Lower lobe of right lung (tissue), 2 donors: ENCODE measurements at regions not wholly inside any gene's neighbourhood (a gene's known extent, or its start where the extent isn't known, plus 50 kb on each side); places are given as distances from the start of the nearest gene placed in this dataset.

ENCODE experiments used
- ATAC-seq, 2 donors: fragments of 200-7000 bp; cut with Tn5 transposase; one replicate each; pipeline ENCODE4 v1.9.1; 2020 to 2022; ENCODE audit warnings: mild to moderate bottlenecking in 2 of 2, moderate library complexity in 2 of 2
- DNase-seq: peaks from one replicate; pipeline ENCODE4 v3.0.0-alpha.2; 2020
- H3K27ac ChIP-seq: fragments of 200-600 bp; one replicate; pipeline ENCODE4 v1.8.0; 2022
- H3K27me3 ChIP-seq: fragments of 200-600 bp; one replicate; pipeline ENCODE4 v1.8.0; 2022; ENCODE audit warnings: low read depth
- H3K36me3 ChIP-seq: fragments of 200-600 bp; one replicate; pipeline ENCODE4 v1.8.0; 2022; ENCODE audit warnings: mild to moderate bottlenecking
- H3K4me1 ChIP-seq: fragments of 200-600 bp; one replicate; pipeline ENCODE4 v1.8.0; 2022
- H3K4me3 ChIP-seq: fragments of 200-600 bp; one replicate; pipeline ENCODE4 v1.8.0; 2022; ENCODE audit warnings: mild to moderate bottlenecking
- H3K9me3 ChIP-seq: fragments of 200-600 bp; one replicate; pipeline ENCODE4 v1.8.0; 2022
- CTCF ChIP-seq: fragments of 200-600 bp; IDR thresholded peaks from one replicate; pipeline ENCODE4 v1.8.0; 2022; ENCODE audit warnings: antibody characterized with exemption, mild to moderate bottlenecking
- intact Hi-C: fragments of 100-400 bp; cut with DNase I; formaldehyde crosslinking; loops from one replicate; pipeline ENCODE4 v1.11.0; 2022
- donor health status: DM: no; HTN: yes; CAD: no; lungs with severe emphysema.

GRCh38 chr17:34714475-34715410 lies 135.4 kb downstream of the TMEM132E start:
- peaks cover 4% of the 10 kb centered on the region for H3K27me3 ChIP-seq
- H3K9me3 ChIP-seq: no peaks in the 10 kb centered on the region
- intact Hi-C loops: no loop called here
- no peak for TF ChIP-seq CTCF
- ATAC-seq (no peak), DNase-seq (no peak)
- H3K4me1 ChIP-seq: no peaks in the 10 kb centered on the region
- no peak overlapping the region for H3K27ac ChIP-seq
- no peaks in the 10 kb centered on the region for H3K36me3 ChIP-seq
- H3K4me3 ChIP-seq: no peak overlapping the region

- DNase-seq (no peak), ATAC-seq (no peak)
- no peaks in the 10 kb centered on the region for H3K36me3 ChIP-seq
- TF ChIP-seq CTCF: no peak
- no peaks in the 10 kb centered on the region for H3K9me3 ChIP-seq
- peaks cover 4% of the 10 kb centered on the region for H3K27me3 ChIP-seq
- intact Hi-C loops: no loop called here
- no peak overlapping the region for H3K27ac ChIP-seq
- no peaks in the 10 kb centered on the region for H3K4me1 ChIP-seq
- no peak overlapping the region for H3K4me3 ChIP-seq
Observed at GRCh38 chr17:34713687-34714086, 134.3 kb downstream of the TMEM132E start.

- H3K27ac ChIP-seq: no peak overlapping the region
- H3K4me1 ChIP-seq: no peaks in the 10 kb centered on the region
- ATAC-seq: no peak
- intact Hi-C loops: no loop called here
- peaks cover 4% of the 10 kb centered on the region for H3K27me3 ChIP-seq
- no peaks in the 10 kb centered on the region for H3K36me3 ChIP-seq
- DNase-seq: no peak
- no peak for TF ChIP-seq CTCF
- no peaks in the 10 kb centered on the region for H3K9me3 ChIP-seq
- H3K4me3 ChIP-seq: no peak overlapping the region
Observed at GRCh38 chr17:34712481-34713195, 133.3 kb downstream of the TMEM132E start.

GRCh38 chr17:34711646-34712045 lies 132.3 kb downstream of the TMEM132E start:
- Histone ChIP-seq H3K9me3 (no peaks in the 10 kb centered on the region), H3K27me3 (peaks cover 4% of the 10 kb centered on the region), H3K27ac (no peak overlapping the region), H3K4me1 (no peaks in the 10 kb centered on the region), H3K4me3 (no peak overlapping the region), H3K36me3 (no peaks in the 10 kb centered on the region)
- ATAC-seq (no peak), DNase-seq (no peak)
- intact Hi-C loops: no loop called here
- TF ChIP-seq CTCF: no peak

- Histone ChIP-seq H3K27me3 (peaks cover 4% of the 10 kb centered on the region), H3K36me3 (no peaks in the 10 kb centered on the region), H3K4me3 (no peak overlapping the region), H3K9me3 (no peaks in the 10 kb centered on the region), H3K27ac (no peak overlapping the region), H3K4me1 (no peaks in the 10 kb centered on the region)
- ATAC-seq: no peak
- intact Hi-C loops: no loop called here
- no peak for DNase-seq
- no peak for TF ChIP-seq CTCF
Observed at GRCh38 chr17:34710226-34710625, 130.8 kb downstream of the TMEM132E start.
